HG03469 (cell line): ENCODE measurements at regions not wholly inside any gene's neighbourhood (a gene's known extent, or its start where the extent isn't known, plus 50 kb on each side); places are given as distances from the start of the nearest gene placed in this dataset.
"Not testable (repeated sequence)": the region's sequence is repeated elsewhere in the genome, so short reads cannot be mapped to it uniquely, and the experiment has no call there.

ENCODE experiments used
- ATAC-seq: cut with Tn5 transposase; IDR thresholded peaks from one replicate; pipeline ENCODE4 v1.9.1; 2021; ENCODE audit warnings: mild to moderate bottlenecking, moderate library complexity, moderate number of reproducible peaks; ENCODE audit not compliant: unreplicated experiment

- ATAC-seq, result no peak
Observed at GRCh38 chr5:68830377-68830898, 263.4 kb upstream of the SLC30A5 start.

- no peak for ATAC-seq
Observed at GRCh38 chr5:68834491-68834981, 259.3 kb upstream of the SLC30A5 start.

- no peak for ATAC-seq
Observed at GRCh38 chr5:68838157-68838718, 255.6 kb upstream of the SLC30A5 start.

- ATAC-seq, result no peak
Observed at GRCh38 chr5:68839019-68839552, 254.7 kb upstream of the SLC30A5 start.

- no peak for ATAC-seq
Observed at GRCh38 chr5:68843624-68844364, 250.0 kb upstream of the SLC30A5 start.

- ATAC-seq, result no peak
Observed at GRCh38 chr5:68845131-68845530, 248.7 kb upstream of the SLC30A5 start.

- ATAC-seq, result no peak
Observed at GRCh38 chr5:68846828-68847227, 247.0 kb upstream of the SLC30A5 start.

GRCh38 chr5:68848091-68848490 lies 245.7 kb upstream of the SLC30A5 start:
- no peak for ATAC-seq

GRCh38 chr5:68849103-68849502 lies 244.7 kb upstream of the SLC30A5 start:
- ATAC-seq, result no peak

GRCh38 chr5:68849906-68850305 lies 243.9 kb upstream of the SLC30A5 start:
- ATAC-seq, result no peak

- ATAC-seq, result no peak
Observed at GRCh38 chr5:68861099-68861498, 232.7 kb upstream of the SLC30A5 start.

- ATAC-seq, result no peak
Observed at GRCh38 chr5:68862560-68862959, 231.3 kb upstream of the SLC30A5 start.

- ATAC-seq, result not testable (repeated sequence)
Observed at GRCh38 chr5:68865192-68865591, 228.6 kb upstream of the SLC30A5 start.

- no peak for ATAC-seq
Observed at GRCh38 chr5:68872088-68872839, 221.6 kb upstream of the SLC30A5 start.

GRCh38 chr5:68873198-68873597 lies 220.6 kb upstream of the SLC30A5 start:
- no peak for ATAC-seq

GRCh38 chr5:68875351-68875750 lies 218.5 kb upstream of the SLC30A5 start:
- no peak for ATAC-seq

- ATAC-seq, result no peak
Observed at GRCh38 chr5:68883436-68883835, 210.4 kb upstream of the SLC30A5 start.

- no peak for ATAC-seq
Observed at GRCh38 chr5:68884144-68884754, 209.6 kb upstream of the SLC30A5 start.

GRCh38 chr5:68884883-68885282 lies 208.9 kb upstream of the SLC30A5 start:
- no peak for ATAC-seq

GRCh38 chr5:68886814-68887213 lies 207.0 kb upstream of the SLC30A5 start:
- ATAC-seq, result no peak

GRCh38 chr5:68891718-68892117 lies 202.1 kb upstream of the SLC30A5 start:
- ATAC-seq, result no peak
